ENCODE measurements at regions not wholly inside any gene's neighbourhood (a gene's known extent, or its start where the extent isn't known, plus 50 kb on each side); places are given as distances from the start of the nearest gene placed in this dataset.

DNA sequence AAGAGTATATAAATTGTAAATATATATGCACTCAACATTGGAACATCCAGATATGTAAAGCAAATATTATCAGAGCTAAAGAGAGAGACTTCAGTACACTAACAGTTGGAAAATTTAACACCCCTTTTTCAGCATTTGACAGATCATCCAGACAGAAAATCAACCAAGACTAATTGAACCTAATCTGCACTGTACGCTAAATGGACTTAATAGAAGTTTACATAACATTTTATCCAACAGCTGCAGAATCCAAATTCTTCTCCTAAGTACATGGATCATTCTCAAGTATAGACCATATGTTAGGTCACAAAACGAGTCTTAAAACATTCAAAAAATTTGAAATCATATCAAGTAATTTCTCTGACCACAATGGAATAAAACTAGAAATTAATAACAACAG lies 229.1 kb upstream of the CLEC14A start:
- TF ChIP-seq CREB1 (CRISPR knock-in tag; IDR thresholded peaks at IDR 0.05) (no peak), CTCF (IDR thresholded peaks at IDR 0.05) (no peak), TEAD1 (CRISPR knock-in tag; IDR thresholded peaks at IDR 0.05) (no peak), HMGA2 (CRISPR knock-in tag; IDR thresholded peaks at IDR 0.05) (no peak), AFF4 (CRISPR knock-in tag; IDR thresholded peaks at IDR 0.05; ENCODE audit: borderline replicate concordance) (no peak), ZNF317 (CRISPR knock-in tag; IDR thresholded peaks at IDR 0.05; ENCODE audit: borderline replicate concordance, low read depth) (no peak), TEAD4 (CRISPR knock-in tag; IDR thresholded peaks at IDR 0.05) (no peak), ATF1 (CRISPR knock-in tag; IDR thresholded peaks at IDR 0.05) (no peak), TCF7 (CRISPR knock-in tag; IDR thresholded peaks at IDR 0.05; ENCODE audit: low read depth) (no peak), ZNF121 (CRISPR knock-in tag; IDR thresholded peaks at IDR 0.05) (no peak), MAX (CRISPR knock-in tag; IDR thresholded peaks at IDR 0.05) (no peak)
- TF ChIP-seq, protein P1, sequence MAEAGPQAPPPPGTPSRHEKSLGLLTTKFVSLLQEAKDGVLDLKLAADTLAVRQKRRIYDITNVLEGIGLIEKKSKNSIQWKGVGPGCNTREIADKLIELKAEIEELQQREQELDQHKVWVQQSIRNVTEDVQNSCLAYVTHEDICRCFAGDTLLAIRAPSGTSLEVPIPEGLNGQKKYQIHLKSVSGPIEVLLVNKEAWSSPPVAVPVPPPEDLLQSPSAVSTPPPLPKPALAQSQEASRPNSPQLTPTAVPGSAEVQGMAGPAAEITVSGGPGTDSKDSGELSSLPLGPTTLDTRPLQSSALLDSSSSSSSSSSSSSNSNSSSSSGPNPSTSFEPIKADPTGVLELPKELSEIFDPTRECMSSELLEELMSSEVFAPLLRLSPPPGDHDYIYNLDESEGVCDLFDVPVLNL (CRISPR knock-in tag; IDR thresholded peaks at IDR 0.05; ENCODE audit: borderline replicate concordance, low read depth): no peak
- TF ChIP-seq, protein P2, sequence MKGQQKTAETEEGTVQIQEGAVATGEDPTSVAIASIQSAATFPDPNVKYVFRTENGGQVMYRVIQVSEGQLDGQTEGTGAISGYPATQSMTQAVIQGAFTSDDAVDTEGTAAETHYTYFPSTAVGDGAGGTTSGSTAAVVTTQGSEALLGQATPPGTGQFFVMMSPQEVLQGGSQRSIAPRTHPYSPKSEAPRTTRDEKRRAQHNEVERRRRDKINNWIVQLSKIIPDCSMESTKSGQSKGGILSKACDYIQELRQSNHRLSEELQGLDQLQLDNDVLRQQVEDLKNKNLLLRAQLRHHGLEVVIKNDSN (CRISPR knock-in tag; IDR thresholded peaks at IDR 0.05): no peak
- TF ChIP-seq, protein P3, sequence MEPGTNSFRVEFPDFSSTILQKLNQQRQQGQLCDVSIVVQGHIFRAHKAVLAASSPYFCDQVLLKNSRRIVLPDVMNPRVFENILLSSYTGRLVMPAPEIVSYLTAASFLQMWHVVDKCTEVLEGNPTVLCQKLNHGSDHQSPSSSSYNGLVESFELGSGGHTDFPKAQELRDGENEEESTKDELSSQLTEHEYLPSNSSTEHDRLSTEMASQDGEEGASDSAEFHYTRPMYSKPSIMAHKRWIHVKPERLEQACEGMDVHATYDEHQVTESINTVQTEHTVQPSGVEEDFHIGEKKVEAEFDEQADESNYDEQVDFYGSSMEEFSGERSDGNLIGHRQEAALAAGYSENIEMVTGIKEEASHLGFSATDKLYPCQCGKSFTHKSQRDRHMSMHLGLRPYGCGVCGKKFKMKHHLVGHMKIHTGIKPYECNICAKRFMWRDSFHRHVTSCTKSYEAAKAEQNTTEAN (CRISPR knock-in tag; IDR thresholded peaks at IDR 0.05): no peak

All from WTC11 (cell line).